GM12873 (cell line): ENCODE measurements at regions not wholly inside any gene's neighbourhood (a gene's known extent, or its start where the extent isn't known, plus 50 kb on each side); places are given as distances from the start of the nearest gene placed in this dataset.

Experiments used
- CTCF ChIP-seq: IDR thresholded peaks from 2 replicates; pipeline ENCODE4 v1.5.1; 2012; ENCODE audit warnings: low read depth, mild to moderate bottlenecking, moderate library complexity, low read length, control low read depth; ENCODE audit not compliant: insufficient read depth; ENCODE audit errors: missing control alignments

GRCh38 chr4:11685481-11685880 is 256.8 kb upstream of the HS3ST1 start:
- no peak for TF ChIP-seq CTCF

GRCh38 chr4:11675051-11675800 is 246.5 kb upstream of the HS3ST1 start:
- TF ChIP-seq CTCF: no peak

GRCh38 chr4:11670304-11670703 is 241.6 kb upstream of the HS3ST1 start:
- no peak for TF ChIP-seq CTCF

GRCh38 chr4:11669156-11669555 is 240.5 kb upstream of the HS3ST1 start:
- no peak for TF ChIP-seq CTCF

GRCh38 chr4:11663114-11663513 is 234.4 kb upstream of the HS3ST1 start:
- TF ChIP-seq CTCF: no peak

- no peak for TF ChIP-seq CTCF
Observed at GRCh38 chr4:11650801-11651596, 222.3 kb upstream of the HS3ST1 start.

- TF ChIP-seq CTCF: no peak
Observed at GRCh38 chr4:11647433-11647832, 218.7 kb upstream of the HS3ST1 start.
